Spinal cord (tissue), 9 donors: ENCODE measurements at regions not wholly inside any gene's neighbourhood (a gene's known extent, or its start where the extent isn't known, plus 50 kb on each side); places are given as distances from the start of the nearest gene placed in this dataset.
"Not testable (repeated sequence)": the region's sequence is repeated elsewhere in the genome, so short reads cannot be mapped to it uniquely, and the experiment has no call there.

Source experiments
- DNase-seq, 6 donors: peaks; one replicate each; pipeline versions ENCODE4 v3.0.0 to v3.0.0-alpha.2; 2013 to 2015; ENCODE audit warnings: low spot score in 6 of 6, low read depth in 4 of 6
- H3K27ac ChIP-seq: one replicate; pipeline ENCODE4 v1.5.1; 2013; ENCODE audit warnings: low read depth, low read length, control low read depth
- H3K27me3 ChIP-seq: one replicate; pipeline ENCODE4 v1.6.1; 2013; ENCODE audit warnings: low read length; ENCODE audit not compliant: control insufficient read depth, insufficient read depth
- H3K36me3 ChIP-seq: one replicate; pipeline ENCODE4 v1.6.1; 2013; ENCODE audit warnings: low read length; ENCODE audit not compliant: control insufficient read depth, insufficient read depth
- H3K4me1 ChIP-seq: one replicate; pipeline ENCODE4 v1.6.1; 2013; ENCODE audit warnings: low read length; ENCODE audit not compliant: control insufficient read depth, insufficient read depth
- H3K4me3 ChIP-seq: one replicate; pipeline ENCODE4 v1.5.1; 2013; ENCODE audit warnings: low read depth, low read length, control low read depth
- H3K9me3 ChIP-seq: one replicate; pipeline ENCODE4 v1.6.1; 2013; ENCODE audit warnings: low read length; ENCODE audit not compliant: control insufficient read depth, insufficient read depth
- WGBS: methylation state at CpG from one replicate; pipeline ENCODE4 v1.1.5; 2013; ENCODE audit warnings: missing lambda C conversion rate; ENCODE audit not compliant: insufficient coverage; 5-methylcytosine and 5-hydroxymethylcytosine counted together
- donor health status: healthy.

- H3K36me3 ChIP-seq, result no peaks in the 10 kb centered on the region
- H3K4me3 ChIP-seq, result no peak overlapping the region
- no peaks in the 10 kb centered on the region for H3K27me3 ChIP-seq
- 45% methylated on average over 2 of the region's 3 CpGs for WGBS
- peak in 1 of 6 donors; percentile 49 for DNase-seq
- H3K9me3 ChIP-seq, result no peaks in the 10 kb centered on the region
- H3K4me1 ChIP-seq, result no peaks in the 10 kb centered on the region
- H3K27ac ChIP-seq, result no peak overlapping the region
Observed at GRCh38 chr15:72852273-72852672, 68.7 kb upstream of the ADPGK start.

- H3K27ac ChIP-seq, result no peak overlapping the region
- H3K4me1 ChIP-seq, result no peaks in the 10 kb centered on the region
- H3K4me3 ChIP-seq, result no peak overlapping the region
- no peaks in the 10 kb centered on the region for H3K27me3 ChIP-seq
- WGBS, result 74% methylated on average over 8 of the region's 8 CpGs
- peak in 1 of 6 donors; percentile 18 for DNase-seq
- H3K9me3 ChIP-seq, result no peaks in the 10 kb centered on the region
- H3K36me3 ChIP-seq, result no peaks in the 10 kb centered on the region
Observed at GRCh38 chr15:72851586-72851985, 68.0 kb upstream of the ADPGK start.

GRCh38 chr15:72850833-72851232 lies 67.3 kb upstream of the ADPGK start:
- no peak for DNase-seq
- WGBS, result no CpG with 5 or more reads among the region's 3 CpGs
- H3K9me3 ChIP-seq, result no peaks in the 10 kb centered on the region
- H3K27me3 ChIP-seq, result no peaks in the 10 kb centered on the region
- H3K4me1 ChIP-seq, result no peaks in the 10 kb centered on the region
- no peaks in the 10 kb centered on the region for H3K36me3 ChIP-seq
- no peak overlapping the region for H3K4me3 ChIP-seq
- H3K27ac ChIP-seq, result no peak overlapping the region

- DNase-seq, result no peak
Observed at GRCh38 chr15:72847806-72848205, 64.2 kb upstream of the ADPGK start.

GRCh38 chr15:72847033-72847432 lies 63.5 kb upstream of the ADPGK start:
- DNase-seq, result no peak
- H3K9me3 ChIP-seq, result no peaks in the 10 kb centered on the region
- no peak overlapping the region for H3K27ac ChIP-seq
- H3K4me3 ChIP-seq, result no peak overlapping the region
- H3K27me3 ChIP-seq, result no peaks in the 10 kb centered on the region
- H3K36me3 ChIP-seq, result no peaks in the 10 kb centered on the region
- H3K4me1 ChIP-seq, result no peaks in the 10 kb centered on the region
- WGBS, result 89% methylated on average over 1 of the region's 4 CpGs

More at GRCh38 chr15:72847806-72848205, 64.2 kb upstream of the ADPGK start:
- Histone ChIP-seq H3K36me3 (no peaks in the 10 kb centered on the region), H3K4me3 (no peak overlapping the region), H3K27me3 (no peaks in the 10 kb centered on the region), H3K9me3 (no peaks in the 10 kb centered on the region), H3K4me1 (no peaks in the 10 kb centered on the region), H3K27ac (no peak overlapping the region)
- WGBS, result 67% methylated on average over 2 of the region's 3 CpGs

GRCh38 chr15:72845981-72846383 lies 62.4 kb upstream of the ADPGK start:
- Histone ChIP-seq H3K4me3 (no peak overlapping the region), H3K27ac (no peak overlapping the region), H3K36me3 (no peaks in the 10 kb centered on the region), H3K4me1 (no peaks in the 10 kb centered on the region), H3K27me3 (no peaks in the 10 kb centered on the region), H3K9me3 (no peaks in the 10 kb centered on the region)
- no peak for DNase-seq

- DNase-seq, result no peak
Observed at GRCh38 chr15:72844067-72844466, 60.5 kb upstream of the ADPGK start.

GRCh38 chr15:72843340-72843739 lies 59.8 kb upstream of the ADPGK start:
- H3K27me3 ChIP-seq, H3K4me3 ChIP-seq, H3K27ac ChIP-seq, H3K9me3 ChIP-seq, H3K4me1 ChIP-seq, DNase-seq, H3K36me3 ChIP-seq: not testable (repeated sequence)
- WGBS, result no CpG with 5 or more reads among the region's 4 CpGs

More at GRCh38 chr15:72844067-72844466, 60.5 kb upstream of the ADPGK start:
- Histone ChIP-seq H3K4me1 (no peaks in the 10 kb centered on the region), H3K36me3 (no peaks in the 10 kb centered on the region), H3K4me3 (no peak overlapping the region), H3K27me3 (no peaks in the 10 kb centered on the region), H3K9me3 (no peaks in the 10 kb centered on the region), H3K27ac (no peak overlapping the region)
- 100% methylated on average over 1 of the region's 1 CpG for WGBS

GRCh38 chr15:72840114-72840513 lies 56.6 kb upstream of the ADPGK start:
- Histone ChIP-seq H3K36me3 (no peaks in the 10 kb centered on the region), H3K27me3 (no peaks in the 10 kb centered on the region), H3K9me3 (no peaks in the 10 kb centered on the region), H3K4me1 (no peaks in the 10 kb centered on the region), H3K27ac (no peak overlapping the region), H3K4me3 (no peak overlapping the region)
- DNase-seq, result no peak
- 92% methylated on average over 3 of the region's 7 CpGs for WGBS

GRCh38 chr15:72838311-72838731 lies 54.8 kb upstream of the ADPGK start:
- Histone ChIP-seq H3K27me3 (no peaks in the 10 kb centered on the region), H3K4me3 (no peak overlapping the region), H3K27ac (no peak overlapping the region), H3K36me3 (no peaks in the 10 kb centered on the region), H3K4me1 (no peaks in the 10 kb centered on the region), H3K9me3 (no peaks in the 10 kb centered on the region)
- 58% methylated on average over 2 of the region's 5 CpGs for WGBS
- no peak for DNase-seq
